ENCODE measurements at regions not wholly inside any gene's neighbourhood (a gene's known extent, or its start where the extent isn't known, plus 50 kb on each side); places are given as distances from the start of the nearest gene placed in this dataset.

- no peak for TF ChIP-seq ZNF280B (CRISPR knock-in tag; IDR thresholded peaks at IDR 0.05; ENCODE audit: borderline replicate concordance)
- TF ChIP-seq FOXM1 (CRISPR knock-in tag; IDR thresholded peaks at IDR 0.05): no peak
- no peak for TF ChIP-seq ZSCAN31 (CRISPR knock-in tag; IDR thresholded peaks at IDR 0.05; ENCODE audit: low read depth)
- no peak for TF ChIP-seq HNRNPLL (IDR thresholded peaks at IDR 0.05; ENCODE audit: low read depth, low read length, poor library complexity, severe bottlenecking)
- TF ChIP-seq SALL1 (CRISPR knock-in tag; IDR thresholded peaks at IDR 0.05): no peak
Observed at GRCh38 chr2:21261591-21261990, 137.8 kb downstream of the TDRD15 start (continued).

- WGBS (ENCODE audit: low lambda C conversion rate): 26% methylated on average over 2 of the region's 2 CpGs
- BruUV-seq (replicated peaks): no TSS peak
- no peak for FAIRE-seq
- TF ChIP-seq BCL3 (CRISPR knock-in tag; IDR thresholded peaks at IDR 0.05) (no peak), SMAD9 (CRISPR knock-in tag; IDR thresholded peaks at IDR 0.05) (no peak), ZSCAN22 (CRISPR knock-in tag; IDR thresholded peaks at IDR 0.05) (no peak), NRL (CRISPR knock-in tag; IDR thresholded peaks at IDR 0.05; ENCODE audit: borderline replicate concordance) (no peak), ZNF512B (CRISPR knock-in tag; IDR thresholded peaks at IDR 0.05; ENCODE audit: borderline replicate concordance) (no peak), ZBTB44 (CRISPR knock-in tag; IDR thresholded peaks at IDR 0.05) (no peak), SYNCRIP (IDR thresholded peaks at IDR 0.05; ENCODE audit: insufficient read depth, low read depth, low read length) (no peak), ZNF33B (CRISPR knock-in tag; IDR thresholded peaks at IDR 0.05) (no peak), ZNF546 (CRISPR knock-in tag; conservative IDR thresholded peaks at IDR 0.05) (no peak), IKZF4 (CRISPR knock-in tag; IDR thresholded peaks at IDR 0.05; ENCODE audit: borderline replicate concordance, low read depth, not compliant biosample characterization) (no peak), TARDBP (CRISPR knock-in tag; IDR thresholded peaks at IDR 0.05) (no peak), ZNF282 (IDR thresholded peaks at IDR 0.05; ENCODE audit: partially characterized antibody) (no peak)
Observed at GRCh38 chr2:21262426-21262940, 138.7 kb downstream of the TDRD15 start.

More at GRCh38 chr2:21262426-21262940, 138.7 kb downstream of the TDRD15 start:
- Histone ChIP-seq H3K27me3 (ENCODE audit: control insufficient read depth in 1 of 2, insufficient read depth in 2 of 2, low read length in 2 of 2) (peaks cover 0 to 25% of the 10 kb centered on the region in 2 experiments; a peak in 3 of 5 replicates), H3K27ac (ENCODE audit: extremely low read length, insufficient read depth, low read length) (no peak overlapping the region), H4K20me1 (ENCODE audit: insufficient read depth, low read length) (no peaks in the 10 kb centered on the region), H3K36me3 (replicated peaks in 1 of 2; ENCODE audit: control insufficient read depth in 1 of 2, insufficient read depth in 2 of 2, low read length in 2 of 2) (no peaks in the 10 kb centered on the region), H3K4me1 (ENCODE audit: insufficient read depth, low read length) (peaks cover 8% of the 10 kb centered on the region), H3K4me3 (replicated peaks in 1 of 3; ENCODE audit: insufficient read depth in 1 of 3, low read depth in 2 of 3, low read length in 3 of 3) (no peak overlapping the region), H3K79me2 (ENCODE audit: insufficient read depth, low read length) (no peaks in the 10 kb centered on the region), H2AFZ (ENCODE audit: low read length) (no peak overlapping the region), H3K4me2 (ENCODE audit: low read depth, low read length) (no peak overlapping the region), H3K9ac (ENCODE audit: insufficient read depth, low read depth, low read length) (no peak overlapping the region), H3K9me3 (ENCODE audit: low read length) (no peaks in the 10 kb centered on the region)
- in situ Hi-C loops (cut with HindIII; ENCODE audit: extremely low pct_ligation_motif_present, low pct_unique_long_range_greater_than_20kb): no loop called here
- no peak for ATAC-seq
- POLR2A ChIA-PET: no interaction called here
- CTCF ChIA-PET (ENCODE audit: low intra/inter-chr PET ratio, low total read pairs): no interaction called here
- intact Hi-C loops (cut with micrococcal nuclease; ENCODE audit: unreplicated experiment): no loop called here
- DNase-seq (ENCODE audit: low spot score): no peak

Measured in HepG2 (cell line).